ENCODE measurements at regions not wholly inside any gene's neighbourhood (a gene's known extent, or its start where the extent isn't known, plus 50 kb on each side); places are given as distances from the start of the nearest gene placed in this dataset.

GRCh38 chr5:33048315-33048714 is 337.2 kb downstream of the NPR3 start:
- Histone ChIP-seq H3K9me3 (no peaks in the 10 kb centered on the region), H3K4me1 (no peaks in the 10 kb centered on the region), H3K27me3 (no peaks in the 10 kb centered on the region), H3K4me3 (ENCODE audit: low read depth, low read length) (no peak overlapping the region), H3K36me3 (no peaks in the 10 kb centered on the region)
- no peak for DNase-seq
- TF ChIP-seq, protein P1, sequence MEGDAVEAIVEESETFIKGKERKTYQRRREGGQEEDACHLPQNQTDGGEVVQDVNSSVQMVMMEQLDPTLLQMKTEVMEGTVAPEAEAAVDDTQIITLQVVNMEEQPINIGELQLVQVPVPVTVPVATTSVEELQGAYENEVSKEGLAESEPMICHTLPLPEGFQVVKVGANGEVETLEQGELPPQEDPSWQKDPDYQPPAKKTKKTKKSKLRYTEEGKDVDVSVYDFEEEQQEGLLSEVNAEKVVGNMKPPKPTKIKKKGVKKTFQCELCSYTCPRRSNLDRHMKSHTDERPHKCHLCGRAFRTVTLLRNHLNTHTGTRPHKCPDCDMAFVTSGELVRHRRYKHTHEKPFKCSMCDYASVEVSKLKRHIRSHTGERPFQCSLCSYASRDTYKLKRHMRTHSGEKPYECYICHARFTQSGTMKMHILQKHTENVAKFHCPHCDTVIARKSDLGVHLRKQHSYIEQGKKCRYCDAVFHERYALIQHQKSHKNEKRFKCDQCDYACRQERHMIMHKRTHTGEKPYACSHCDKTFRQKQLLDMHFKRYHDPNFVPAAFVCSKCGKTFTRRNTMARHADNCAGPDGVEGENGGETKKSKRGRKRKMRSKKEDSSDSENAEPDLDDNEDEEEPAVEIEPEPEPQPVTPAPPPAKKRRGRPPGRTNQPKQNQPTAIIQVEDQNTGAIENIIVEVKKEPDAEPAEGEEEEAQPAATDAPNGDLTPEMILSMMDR (IDR thresholded peaks at IDR 0.05; ENCODE audit: low read depth, low read length): no peak

DNA sequence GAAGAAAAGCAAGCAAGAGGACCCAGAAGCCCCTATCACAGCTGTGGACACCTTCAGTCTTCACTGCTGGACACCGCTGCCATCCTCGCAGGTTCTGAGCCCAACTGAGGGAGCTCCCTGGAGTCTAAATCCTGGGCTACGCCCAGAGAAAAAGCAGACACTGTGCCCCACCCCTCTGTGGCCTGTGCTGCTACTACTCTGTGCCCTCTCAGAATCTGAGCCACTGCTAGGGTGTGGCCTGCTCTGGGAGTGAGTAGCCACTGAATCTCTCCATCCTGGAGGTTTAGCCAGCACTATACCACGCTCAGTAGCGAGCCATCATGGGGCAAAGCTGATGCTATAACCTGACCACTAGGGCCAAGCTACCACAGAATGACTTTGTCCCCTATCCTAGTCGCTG is 338.2 kb downstream of the NPR3 start:
- Histone ChIP-seq H3K36me3 (no peaks in the 10 kb centered on the region), H3K4me1 (no peaks in the 10 kb centered on the region), H3K9me3 (no peaks in the 10 kb centered on the region), H3K4me3 (ENCODE audit: low read depth, low read length) (no peak overlapping the region), H3K27me3 (no peaks in the 10 kb centered on the region)
- TF ChIP-seq, protein P1 (IDR thresholded peaks at IDR 0.05; ENCODE audit: low read depth, low read length): no peak
- DNase-seq: no peak

- Histone ChIP-seq H3K27me3 (no peaks in the 10 kb centered on the region), H3K4me1 (no peaks in the 10 kb centered on the region), H3K36me3 (no peaks in the 10 kb centered on the region), H3K9me3 (no peaks in the 10 kb centered on the region), H3K4me3 (ENCODE audit: low read depth, low read length) (no peak overlapping the region)
- DNase-seq: no peak
- TF ChIP-seq, protein P1 (IDR thresholded peaks at IDR 0.05; ENCODE audit: low read depth, low read length): no peak
Observed at GRCh38 chr5:33049842-33050241, 338.7 kb downstream of the NPR3 start.

DNA sequence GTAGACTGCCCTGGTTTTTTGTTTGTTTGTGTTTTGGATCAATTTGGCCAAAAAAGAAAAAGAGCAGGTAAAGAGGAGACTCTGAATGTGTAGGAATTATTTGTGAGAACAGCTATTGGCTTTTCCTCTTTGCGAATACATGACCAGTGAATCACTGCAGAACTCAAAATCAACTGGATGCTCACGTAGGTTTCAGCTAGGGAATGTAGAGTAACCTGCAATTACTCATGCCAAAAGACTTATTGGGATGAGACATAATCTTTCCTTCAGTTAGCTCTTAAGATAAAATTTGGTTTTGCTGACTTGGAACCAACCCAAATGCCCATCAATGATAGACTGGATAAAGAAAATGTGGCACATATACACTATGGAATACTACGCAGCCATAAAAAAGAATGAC is 348.0 kb downstream of the NPR3 start:
- H3K36me3 ChIP-seq: no peaks in the 10 kb centered on the region
- no peaks in the 10 kb centered on the region for H3K9me3 ChIP-seq
- no peak overlapping the region for H3K4me3 ChIP-seq (ENCODE audit: low read depth, low read length)
- no peaks in the 10 kb centered on the region for H3K27me3 ChIP-seq
- DNase-seq: no peak
- H3K4me1 ChIP-seq: no peaks in the 10 kb centered on the region
- TF ChIP-seq, protein P1 (IDR thresholded peaks at IDR 0.05; ENCODE audit: low read depth, low read length): no peak

DNA sequence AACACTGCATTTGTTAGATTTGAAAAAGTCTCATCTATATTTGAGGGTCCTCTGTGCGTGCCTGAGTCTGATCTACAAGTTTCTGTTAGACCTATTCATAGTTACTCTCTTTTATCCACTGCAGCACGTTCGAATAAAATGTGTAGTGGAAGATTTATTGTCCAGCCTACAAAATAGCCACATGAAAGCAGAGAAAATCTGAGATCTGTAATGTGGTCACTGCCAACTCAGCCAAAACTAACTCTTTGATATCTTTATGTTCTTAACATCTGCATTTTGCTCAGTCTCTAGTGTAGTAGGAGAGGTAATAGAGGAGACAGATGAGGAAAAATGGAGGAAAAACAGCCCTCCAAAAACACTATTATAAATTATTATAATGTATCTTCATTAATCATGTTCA is 354.0 kb downstream of the NPR3 start:
- no peak for DNase-seq

GRCh38 chr5:33067291-33067690 is 356.2 kb downstream of the NPR3 start:
- TF ChIP-seq, protein P1 (IDR thresholded peaks at IDR 0.05; ENCODE audit: low read depth, low read length): no peak

More for the DNA sequence above, 354.0 kb downstream of the NPR3 start:
- Histone ChIP-seq H3K4me1 (no peaks in the 10 kb centered on the region), H3K36me3 (no peaks in the 10 kb centered on the region), H3K4me3 (ENCODE audit: low read depth, low read length) (no peak overlapping the region), H3K27me3 (no peaks in the 10 kb centered on the region), H3K9me3 (no peaks in the 10 kb centered on the region)
- TF ChIP-seq, protein P1 (IDR thresholded peaks at IDR 0.05; ENCODE audit: low read depth, low read length): no peak

More at GRCh38 chr5:33067291-33067690, 356.2 kb downstream of the NPR3 start:
- H3K36me3 ChIP-seq: no peaks in the 10 kb centered on the region
- no peak for DNase-seq
- H3K27me3 ChIP-seq: no peaks in the 10 kb centered on the region
- no peak overlapping the region for H3K4me3 ChIP-seq (ENCODE audit: low read depth, low read length)
- H3K9me3 ChIP-seq: no peaks in the 10 kb centered on the region
- H3K4me1 ChIP-seq: no peaks in the 10 kb centered on the region
